ENCODE measurements at regions not wholly inside any gene's neighbourhood (a gene's known extent, or its start where the extent isn't known, plus 50 kb on each side); places are given as distances from the start of the nearest gene placed in this dataset.
"Not testable (repeated sequence)": the region's sequence is repeated elsewhere in the genome, so short reads cannot be mapped to it uniquely, and the experiment has no call there.

DNA sequence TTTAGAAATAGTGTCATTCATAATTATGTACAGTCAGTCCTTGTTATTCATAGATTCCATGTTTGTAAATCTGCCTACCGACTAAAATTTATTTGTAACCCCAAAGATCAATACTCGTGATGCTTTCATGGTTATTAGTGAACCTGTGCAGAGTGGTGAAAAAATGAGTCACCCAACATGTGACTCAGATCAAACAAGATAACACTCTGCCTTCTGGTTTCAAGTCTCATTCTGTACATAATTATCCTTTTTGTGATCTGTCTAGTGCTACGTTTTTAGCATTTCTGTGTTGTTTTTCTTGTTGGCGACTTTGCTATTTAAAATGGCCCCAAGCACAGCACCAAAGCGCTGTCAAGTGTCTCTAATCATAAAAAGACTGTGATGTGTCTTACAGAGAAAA is 274.7 kb downstream of the SUCLA2 start:
- no peak for DNase-seq
- in situ Hi-C loops (cut with MboI; ENCODE audit: low pct_unique_long_range_greater_than_20kb, low sequenced_read_pairs) = no loop called here

DNA sequence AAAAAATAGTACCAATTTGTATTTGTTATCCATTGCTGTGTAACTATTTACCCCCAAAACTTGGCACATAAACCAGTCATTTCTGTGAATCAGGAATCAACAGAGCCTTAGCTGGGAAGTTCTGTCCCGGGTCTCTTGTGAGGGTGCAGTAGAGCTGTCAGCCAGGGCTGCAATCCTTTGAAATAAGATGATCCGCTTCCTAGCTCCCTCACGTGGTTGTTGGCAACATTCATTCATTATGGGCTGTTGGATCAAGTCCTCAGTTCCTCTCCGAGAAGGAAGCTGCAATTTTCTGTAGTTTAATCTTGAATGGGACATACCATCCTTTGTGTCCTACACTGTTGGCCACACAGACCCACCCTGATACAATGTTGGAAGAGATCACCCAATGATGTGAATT is 277.2 kb downstream of the SUCLA2 start:
- no peak for DNase-seq
- in situ Hi-C loops (cut with MboI; ENCODE audit: low pct_unique_long_range_greater_than_20kb, low sequenced_read_pairs) = no loop called here

DNA sequence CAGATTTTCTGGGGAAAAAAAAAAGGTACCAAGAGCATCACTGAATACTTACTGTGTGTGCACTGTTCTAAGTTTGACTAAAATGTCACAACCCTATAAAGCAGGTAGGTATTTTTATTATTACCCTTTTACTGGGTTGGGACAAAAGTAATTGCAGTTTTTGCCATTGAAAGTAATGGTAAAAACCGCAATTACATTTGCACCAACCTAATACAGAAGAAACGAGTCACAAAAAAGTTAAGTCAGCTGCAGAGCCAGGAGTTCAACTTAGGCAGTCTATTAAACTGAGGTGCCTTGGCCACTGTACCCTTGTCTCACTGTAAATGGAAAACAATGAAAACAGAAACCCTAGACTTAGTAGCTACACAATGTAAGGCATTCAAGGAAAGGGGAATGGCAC is 281.9 kb downstream of the SUCLA2 start:
- in situ Hi-C loops (cut with MboI; ENCODE audit: low pct_unique_long_range_greater_than_20kb, low sequenced_read_pairs) = no loop called here
- DNase-seq = no peak

DNA sequence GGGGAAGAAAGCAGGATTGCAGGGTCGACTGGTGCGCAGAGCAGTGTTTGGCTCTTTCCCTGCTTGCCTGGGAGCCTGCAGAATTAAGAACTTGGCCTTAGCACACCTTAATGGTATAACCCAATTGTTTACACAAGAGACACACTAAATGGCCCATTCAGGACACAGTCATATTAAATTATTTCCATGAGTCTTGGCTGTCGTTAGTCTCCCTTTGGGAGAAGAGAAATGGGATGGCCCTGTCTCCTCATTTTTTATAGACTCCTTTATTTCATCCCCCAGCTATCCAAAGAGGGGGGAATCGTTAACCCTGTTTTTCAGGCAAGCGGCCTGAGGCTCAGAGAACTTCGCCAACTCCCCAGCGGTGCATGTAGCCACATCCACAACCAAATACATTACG is 282.5 kb downstream of the SUCLA2 start:
- in situ Hi-C loops (cut with MboI; ENCODE audit: low pct_unique_long_range_greater_than_20kb, low sequenced_read_pairs) = no loop called here
- DNase-seq = no peak

DNA sequence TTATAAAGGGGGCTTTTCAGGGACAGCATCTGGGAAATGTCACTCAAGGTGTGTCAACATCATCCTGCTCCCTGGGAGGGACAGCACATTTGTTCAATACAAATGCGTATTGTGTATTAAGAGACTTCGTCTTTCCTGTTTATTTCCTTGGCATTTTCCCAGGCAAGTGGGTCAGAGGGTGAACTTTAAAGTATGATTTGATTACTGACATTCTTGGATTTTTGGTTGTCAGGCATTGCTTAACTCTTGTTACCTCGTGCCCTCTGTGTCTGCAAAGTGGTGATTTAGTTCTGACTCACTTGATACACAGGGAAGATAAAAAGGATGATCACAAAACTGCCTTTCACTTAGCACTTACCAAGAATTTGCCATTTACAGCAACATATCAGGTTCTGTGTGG is 292.7 kb downstream of the SUCLA2 start:
- no peak for DNase-seq
- in situ Hi-C loops (cut with MboI; ENCODE audit: low pct_unique_long_range_greater_than_20kb, low sequenced_read_pairs) = no loop called here

DNA sequence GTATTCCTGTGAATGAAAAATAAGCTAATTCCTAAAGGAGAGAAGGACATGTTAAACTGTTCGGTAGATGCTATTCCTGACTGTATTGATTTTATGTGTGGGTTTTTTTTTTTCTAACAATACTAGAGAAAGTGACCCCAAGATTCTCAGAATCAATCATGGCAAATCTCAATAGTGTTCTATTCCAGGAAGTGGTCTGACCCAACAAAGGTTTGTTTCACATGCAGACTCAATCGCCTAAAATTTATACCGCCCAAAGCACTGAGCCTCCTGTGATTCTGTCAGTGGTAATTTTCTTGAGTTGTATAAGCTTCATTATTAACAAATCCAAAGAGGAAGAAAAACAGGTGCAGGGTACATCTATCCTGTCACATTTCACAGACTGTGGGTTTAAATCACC is 293.7 kb downstream of the SUCLA2 start:
- in situ Hi-C loops (cut with MboI; ENCODE audit: low pct_unique_long_range_greater_than_20kb, low sequenced_read_pairs) = no loop called here
- DNase-seq = no peak

DNA sequence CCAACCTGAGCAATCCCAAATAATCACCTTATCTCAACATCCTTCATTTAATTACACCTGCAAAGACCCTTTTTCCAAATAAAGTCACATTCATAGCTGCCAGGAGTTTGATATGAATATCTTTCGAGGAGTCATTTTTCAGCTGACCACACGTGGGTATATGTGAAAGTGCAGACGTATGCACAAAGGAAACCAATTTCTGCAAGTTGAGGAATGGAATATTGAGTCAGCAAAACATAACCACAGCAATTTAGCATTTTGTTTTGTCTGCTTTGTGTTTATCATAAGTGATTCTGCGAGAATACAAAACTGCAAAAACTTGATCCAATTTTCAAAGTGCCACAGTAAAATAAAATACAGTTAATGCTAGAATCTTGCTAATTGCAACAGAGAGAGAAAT is 295.9 kb downstream of the SUCLA2 start:
- in situ Hi-C loops (cut with MboI; ENCODE audit: low pct_unique_long_range_greater_than_20kb, low sequenced_read_pairs) = no loop called here
- no peak for DNase-seq

DNA sequence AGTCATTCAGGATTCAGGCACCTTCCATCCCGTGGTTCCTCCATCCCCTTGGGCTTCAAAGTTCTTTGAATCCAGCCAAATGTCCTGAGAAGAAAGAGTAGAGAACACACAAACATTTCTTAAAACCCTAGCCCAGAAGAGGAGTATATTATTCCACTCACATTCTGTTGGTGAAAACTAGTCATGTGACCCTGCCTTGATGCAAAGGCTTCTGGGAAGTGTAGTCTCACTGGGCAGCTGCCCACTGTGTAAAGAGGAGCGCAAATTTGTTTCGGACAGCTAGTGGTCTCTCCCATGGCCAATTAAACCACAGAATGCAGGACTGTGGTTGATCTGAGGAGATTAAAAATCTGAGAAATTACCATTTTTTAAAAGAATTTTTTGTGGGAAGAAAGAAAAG is 304.4 kb downstream of the SUCLA2 start:
- DNase-seq = no peak

DNA sequence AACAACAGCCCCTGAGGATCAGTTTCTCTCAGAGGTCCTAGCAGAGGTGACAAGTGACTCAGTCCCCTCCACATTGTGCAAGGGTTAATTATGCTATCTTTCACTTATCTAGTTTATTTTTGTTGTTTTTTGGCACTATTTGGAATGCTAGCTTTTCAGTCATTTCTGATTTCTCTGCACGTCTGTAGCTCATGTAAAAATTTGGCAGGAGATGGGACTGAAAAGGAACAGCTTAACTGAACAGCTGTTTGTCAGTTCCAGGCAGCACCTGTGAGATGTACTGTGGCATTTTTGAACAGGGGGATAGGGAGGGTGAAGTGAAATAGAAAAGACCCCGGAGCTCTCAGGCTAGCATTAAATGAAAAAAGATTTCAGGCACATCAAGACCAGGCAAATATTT is 313.5 kb downstream of the SUCLA2 start:
- in situ Hi-C loops (cut with MboI; ENCODE audit: low pct_unique_long_range_greater_than_20kb, low sequenced_read_pairs) = no loop called here
- no peak for DNase-seq

More for the DNA sequence above, 304.4 kb downstream of the SUCLA2 start:
- in situ Hi-C loops (cut with MboI; ENCODE audit: low pct_unique_long_range_greater_than_20kb, low sequenced_read_pairs) = no loop called here

DNA sequence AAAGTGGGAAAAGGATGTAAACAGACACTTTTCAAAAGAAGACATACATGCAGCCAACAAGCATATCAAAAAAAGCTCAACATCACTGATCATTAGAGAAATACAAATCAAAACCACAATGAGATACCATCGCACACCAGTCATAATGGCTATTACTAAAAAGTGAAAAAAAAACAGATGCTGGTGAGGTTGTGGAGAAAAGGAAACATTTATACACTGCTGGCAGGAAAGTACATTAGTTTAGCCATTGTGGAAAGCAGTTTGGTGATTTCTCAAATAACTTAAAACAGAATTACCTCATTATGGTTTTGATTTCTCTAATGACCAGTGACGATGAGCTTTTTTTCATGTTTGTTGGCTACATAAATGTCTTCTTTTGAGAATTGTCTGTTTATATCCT is 315.9 kb downstream of the SUCLA2 start:
- in situ Hi-C loops (cut with MboI; ENCODE audit: low pct_unique_long_range_greater_than_20kb, low sequenced_read_pairs); DNase-seq: not testable (repeated sequence)

DNA sequence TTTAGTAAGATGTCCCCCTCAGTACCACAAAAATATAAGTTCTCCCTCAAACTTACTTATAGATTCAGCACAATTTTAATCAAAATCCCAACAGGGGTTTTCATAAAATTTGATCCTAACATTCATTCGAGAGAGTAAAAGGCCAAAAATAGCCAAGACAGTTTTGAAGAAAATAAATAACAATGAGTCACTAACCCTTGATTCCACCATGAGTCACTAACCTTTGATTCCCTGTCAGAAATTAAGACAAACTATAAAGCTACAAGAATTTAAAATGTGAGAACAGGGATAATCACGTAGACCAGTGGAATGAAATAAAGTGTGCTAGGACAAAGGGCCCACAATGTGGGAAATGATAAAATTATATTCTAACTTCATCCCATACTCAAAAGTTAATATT is 320.3 kb downstream of the SUCLA2 start:
- in situ Hi-C loops (cut with MboI; ENCODE audit: low pct_unique_long_range_greater_than_20kb, low sequenced_read_pairs) = no loop called here
- no peak for DNase-seq

DNA sequence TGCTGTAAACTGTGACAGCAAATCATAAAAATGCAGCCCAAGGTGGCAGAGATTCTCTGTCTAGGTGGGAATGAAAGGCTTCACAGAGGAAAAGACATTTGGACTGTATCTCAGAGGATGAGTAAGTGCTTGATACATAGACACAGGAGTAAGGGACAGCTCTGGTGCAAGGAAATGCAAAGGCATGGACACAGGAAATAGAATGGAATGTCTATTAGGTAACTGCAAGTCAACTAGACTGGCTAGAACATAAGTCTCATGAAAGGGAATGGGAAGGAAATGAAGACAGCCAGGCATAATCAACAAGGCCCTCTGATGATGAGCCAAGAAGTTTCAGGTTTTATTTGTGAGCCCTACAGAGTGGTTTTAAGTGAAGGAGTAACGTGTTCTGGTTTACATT is 321.7 kb downstream of the SUCLA2 start:
- DNase-seq = no peak
- in situ Hi-C loops (cut with MboI; ENCODE audit: low pct_unique_long_range_greater_than_20kb, low sequenced_read_pairs) = no loop called here

DNA sequence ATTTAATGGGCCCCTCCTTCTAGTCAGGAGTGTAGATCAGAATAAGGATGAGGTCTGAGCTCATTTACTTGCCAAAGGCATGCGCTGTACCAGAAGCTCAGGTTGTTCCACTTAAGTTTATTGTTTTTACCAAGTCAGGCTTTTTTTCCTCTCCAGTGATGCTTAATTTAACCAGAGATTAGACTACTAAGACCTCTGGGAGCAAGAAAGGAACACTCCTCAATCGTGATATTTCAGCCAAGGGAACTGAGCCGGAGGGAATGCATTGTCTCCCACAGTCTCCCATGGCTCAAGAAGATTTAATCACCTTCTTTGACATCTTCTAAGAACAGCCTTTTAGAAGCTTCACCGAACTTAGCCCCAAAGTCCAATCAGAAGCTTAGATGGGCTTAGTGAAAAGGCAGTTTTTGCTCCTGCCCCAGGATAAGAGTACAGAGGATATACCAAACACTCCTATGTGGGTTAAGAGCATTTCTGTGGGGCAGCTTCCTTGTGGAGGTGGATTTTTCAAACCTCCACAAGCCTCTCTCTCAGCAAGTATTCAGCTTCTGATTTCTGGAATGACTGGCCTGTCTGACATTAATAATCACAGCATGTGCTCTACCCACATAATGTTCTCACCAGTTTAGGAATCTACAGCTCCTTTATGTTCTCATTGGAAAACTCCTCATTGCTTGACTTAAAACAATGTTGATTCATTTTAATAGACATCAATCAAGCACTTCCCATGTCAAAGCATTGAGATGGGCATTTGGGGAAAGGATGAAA is 322.7 kb downstream of the SUCLA2 start:
- no peak for DNase-seq
- in situ Hi-C loops (cut with MboI; ENCODE audit: low pct_unique_long_range_greater_than_20kb, low sequenced_read_pairs) = no loop called here

DNA sequence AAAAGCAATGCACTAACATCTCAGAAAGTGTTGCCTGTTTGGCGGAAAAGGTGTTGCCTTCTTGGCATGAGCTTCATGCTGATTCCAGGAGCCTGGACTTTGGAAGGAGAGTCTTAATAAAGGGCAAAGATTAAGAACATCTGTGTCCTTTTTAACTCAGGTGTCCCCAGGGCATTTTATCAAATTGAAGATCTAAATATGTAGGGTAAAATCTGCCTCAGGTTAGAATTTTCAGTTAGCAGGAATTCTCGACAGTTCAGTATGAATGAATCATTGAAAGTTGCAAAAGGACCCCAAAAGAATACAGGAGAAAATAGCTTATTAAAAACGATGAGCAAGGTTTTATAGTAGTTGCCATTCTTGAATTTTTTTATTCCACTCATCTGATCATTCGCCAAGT is 325.2 kb downstream of the SUCLA2 start:
- DNase-seq = no peak
- in situ Hi-C loops (cut with MboI; ENCODE audit: low pct_unique_long_range_greater_than_20kb, low sequenced_read_pairs) = no loop called here

DNA sequence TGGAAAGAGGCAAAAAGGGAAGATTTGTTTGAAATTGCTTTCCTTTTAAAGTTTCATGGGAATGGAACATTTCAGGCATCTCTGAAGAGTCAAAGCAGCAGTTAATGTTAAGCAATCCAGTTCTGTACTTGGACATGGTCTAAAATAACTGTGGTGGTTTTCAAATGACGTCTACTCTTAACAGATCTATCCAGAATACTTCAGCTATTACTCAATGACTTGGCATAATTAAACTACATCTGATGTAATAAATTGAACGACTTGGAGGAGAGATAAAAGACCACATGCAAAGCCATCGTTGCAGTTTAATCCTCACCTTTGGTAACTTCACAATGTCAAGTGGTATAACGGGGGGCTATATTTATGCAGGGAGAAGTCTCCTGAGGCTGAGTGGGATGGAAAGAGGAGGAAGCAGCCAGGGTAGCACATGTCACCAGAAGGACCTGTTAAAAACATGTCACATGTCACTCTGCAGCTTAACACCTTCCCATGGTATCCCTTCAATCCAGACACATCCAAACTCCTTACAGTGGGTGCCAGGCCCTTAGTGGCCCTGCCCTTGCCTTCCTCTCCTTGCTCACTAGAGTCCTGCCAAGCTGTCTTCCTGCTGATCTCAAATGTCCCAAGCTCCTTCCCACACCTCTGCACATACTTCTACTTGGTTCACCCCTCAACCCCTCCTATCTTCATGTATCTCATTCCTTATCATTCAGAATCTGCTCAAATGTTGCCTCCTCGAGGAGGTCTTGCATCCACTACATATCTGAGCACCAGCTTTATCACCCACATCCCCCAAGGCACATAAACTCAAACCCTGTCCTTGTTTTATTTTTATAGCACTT is 327.8 kb downstream of the SUCLA2 start:
- in situ Hi-C loops (cut with MboI; ENCODE audit: low pct_unique_long_range_greater_than_20kb, low sequenced_read_pairs) = no loop called here
- DNase-seq = no peak

DNA sequence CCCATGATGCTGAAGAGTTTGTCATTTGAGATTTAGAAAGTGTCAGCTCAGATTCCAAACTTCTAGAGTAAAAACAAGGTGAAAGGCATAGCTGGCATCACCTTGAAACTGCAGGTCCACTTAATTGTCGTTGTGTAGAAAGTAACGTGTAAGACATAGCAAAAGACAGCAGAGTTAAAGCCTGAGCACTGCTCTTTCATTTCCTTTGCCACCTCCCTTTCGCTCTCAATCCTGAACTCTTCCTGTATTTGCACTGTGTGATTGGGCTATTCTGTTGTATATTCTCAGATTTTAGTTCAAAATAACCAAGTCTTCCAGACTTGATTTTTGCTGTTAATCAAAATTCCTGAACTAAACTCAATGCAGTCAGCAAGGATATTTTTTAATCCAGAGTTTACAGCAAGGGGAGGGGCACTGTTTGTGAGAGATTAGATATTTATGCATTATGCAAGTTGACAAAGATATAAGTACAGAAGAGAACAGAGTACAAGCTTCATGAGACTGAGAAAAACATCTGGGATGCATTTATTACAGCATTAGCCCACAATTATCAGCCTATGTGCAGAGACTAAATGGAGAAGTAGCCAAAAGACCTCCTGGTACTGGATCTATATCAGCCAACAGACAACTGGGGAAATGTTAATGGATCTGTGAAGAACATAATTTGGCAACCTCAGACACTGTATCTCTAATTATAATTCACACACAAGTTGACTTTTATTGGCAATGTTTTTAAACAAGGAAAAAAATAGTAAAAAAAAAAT is 328.6 kb downstream of the SUCLA2 start:
- in situ Hi-C loops (cut with MboI; ENCODE audit: low pct_unique_long_range_greater_than_20kb, low sequenced_read_pairs) = no loop called here
- no peak for DNase-seq

DNA sequence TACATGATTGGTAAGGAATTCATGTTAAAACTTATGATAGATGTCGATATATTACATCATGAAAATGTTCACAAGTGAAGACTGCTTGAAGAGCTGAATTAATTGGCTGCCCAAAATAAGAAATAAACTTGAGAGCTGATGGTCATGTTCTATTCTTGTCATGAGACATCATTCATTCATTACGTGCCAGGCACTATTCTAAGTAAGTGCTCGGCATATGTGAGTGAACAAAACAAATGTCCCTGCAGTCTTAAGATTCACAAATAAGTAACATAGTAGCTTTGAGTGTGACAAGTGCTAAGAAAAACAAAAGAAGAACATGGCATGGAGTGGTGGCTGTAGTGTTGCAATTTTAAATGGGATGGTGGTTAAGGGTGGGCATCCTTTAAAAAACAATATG is 329.3 kb downstream of the SUCLA2 start:
- DNase-seq = no peak
- in situ Hi-C loops (cut with MboI; ENCODE audit: low pct_unique_long_range_greater_than_20kb, low sequenced_read_pairs) = no loop called here

DNA sequence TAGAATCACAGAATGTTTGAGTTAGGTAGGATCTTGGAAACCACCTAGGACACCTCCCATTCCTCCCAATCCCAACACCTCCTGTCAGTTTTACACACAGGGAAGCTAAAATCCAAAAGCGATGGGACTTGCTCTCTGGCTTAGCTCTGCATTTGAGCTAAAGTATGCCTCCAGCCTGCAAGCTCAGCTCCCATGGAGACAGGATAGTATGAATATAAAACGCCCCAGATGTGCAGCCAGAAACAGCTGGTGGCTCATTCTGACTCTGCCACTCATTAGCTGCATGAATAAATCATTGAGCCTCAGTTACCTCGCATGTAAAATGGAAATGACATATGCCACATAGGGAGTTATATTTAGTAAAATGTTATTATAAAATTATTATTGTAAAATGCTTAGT is 336.0 kb downstream of the SUCLA2 start:
- in situ Hi-C loops (cut with MboI; ENCODE audit: low pct_unique_long_range_greater_than_20kb, low sequenced_read_pairs) = no loop called here

DNA sequence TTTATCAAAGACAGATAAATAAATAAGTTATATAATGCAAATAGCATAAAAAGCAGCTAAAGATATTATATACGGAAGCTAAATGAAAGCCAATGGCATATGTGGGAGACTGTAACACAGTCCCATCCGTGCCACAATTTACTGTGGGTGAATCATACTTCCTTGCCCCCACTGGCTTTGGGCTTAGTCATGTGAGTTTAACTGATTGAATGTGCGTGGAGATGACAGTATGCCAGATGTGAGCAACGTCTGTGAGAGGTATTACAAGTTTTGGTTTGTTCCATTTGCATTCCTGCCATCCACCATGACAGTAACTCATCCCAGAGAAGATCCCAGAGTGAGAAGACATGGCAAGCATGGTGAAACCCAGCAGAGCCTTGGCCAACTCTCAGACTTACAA is 340.0 kb downstream of the SUCLA2 start:
- in situ Hi-C loops (cut with MboI; ENCODE audit: low pct_unique_long_range_greater_than_20kb, low sequenced_read_pairs) = no loop called here
- DNase-seq = no peak

More for the DNA sequence above, 336.0 kb downstream of the SUCLA2 start:
- DNase-seq = no peak

DNA sequence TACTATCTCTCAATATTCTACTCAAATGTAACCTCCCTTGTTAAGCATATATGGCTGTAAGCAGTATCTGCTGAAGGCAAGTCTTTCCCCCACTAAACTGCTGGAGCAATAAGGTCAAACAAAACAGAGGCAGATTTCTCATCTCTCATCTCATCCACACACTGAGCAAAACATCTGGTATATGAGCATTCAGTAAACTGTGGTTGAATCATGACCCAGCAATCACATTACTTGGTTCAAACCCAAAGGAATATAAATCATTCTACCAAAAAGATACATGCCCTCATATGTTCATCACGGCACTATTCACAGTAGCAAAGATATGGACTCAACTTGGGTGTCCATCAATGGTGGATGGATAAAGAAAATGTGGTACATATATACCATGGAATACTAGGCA is 344.4 kb downstream of the SUCLA2 start:
- DNase-seq = no peak
- in situ Hi-C loops (cut with MboI; ENCODE audit: low pct_unique_long_range_greater_than_20kb, low sequenced_read_pairs) = no loop called here
